Activated B cell treated with CpG ODN at 0.5 μM for 24 hours (primary cell): ENCODE measurements at regions not wholly inside any gene's neighbourhood (a gene's known extent, or its start where the extent isn't known, plus 50 kb on each side); places are given as distances from the start of the nearest gene placed in this dataset.

Experiments used
- ATAC-seq: fragments of 200-7000 bp; cut with Tn5 transposase; one replicate; pipeline ENCODE4 v1.10.0; 2021; ENCODE audit warnings: low read depth, mild to moderate bottlenecking, moderate library complexity
- CTCF ChIA-PET: fragments of 350-600 bp; sonication (Branson Sonifier 250); formaldehyde crosslinking; loops from one replicate; lab custom pipeline; 2021; ENCODE audit warnings: antibody characterized with exemption; lab: Charles Lee
- POLR2A ChIA-PET: fragments of 350-600 bp; sonication (Branson Sonifier 250); formaldehyde crosslinking; loops from one replicate; lab custom pipeline; 2021; ENCODE audit warnings: antibody characterized with exemption; lab: Charles Lee
- DNase-seq: peaks from one replicate; pipeline ENCODE4 v3.0.0; 2022
- H3K27ac Mint-ChIP-seq: one replicate; pipeline ENCODE4 v1.8.0; 2020; ENCODE audit warnings: mixed read lengths
- H3K27me3 Mint-ChIP-seq: one replicate; pipeline ENCODE4 v1.8.0; 2021; ENCODE audit warnings: mixed read lengths
- H3K36me3 Mint-ChIP-seq: one replicate; pipeline ENCODE4 v1.8.0; 2021; ENCODE audit warnings: low read depth, mixed read lengths
- H3K4me1 Mint-ChIP-seq: one replicate; pipeline ENCODE4 v1.8.0; 2021; ENCODE audit warnings: mixed read lengths
- H3K4me3 Mint-ChIP-seq: one replicate; pipeline ENCODE4 v1.8.0; 2020; ENCODE audit warnings: mild to moderate bottlenecking, mixed read lengths
- H3K9me3 Mint-ChIP-seq: one replicate; pipeline ENCODE4 v1.8.0; 2020; ENCODE audit warnings: mixed read lengths
- CTCF ChIP-seq: fragments of 200-600 bp; IDR thresholded peaks from one replicate; pipeline ENCODE4 v1.8.0; 2022; ENCODE audit warnings: antibody characterized with exemption, mild to moderate bottlenecking
- intact Hi-C: fragments of 100-400 bp; cut with micrococcal nuclease; formaldehyde crosslinking; loops from one replicate; pipeline ENCODE4 v1.15.1; 2024

- Mint-ChIP-seq H3K4me3 (no peak overlapping the region), H3K9me3 (no peaks in the 10 kb centered on the region), H3K36me3 (no peaks in the 10 kb centered on the region), H3K27me3 (no peaks in the 10 kb centered on the region), H3K4me1 (no peaks in the 10 kb centered on the region), H3K27ac (no peak overlapping the region)
- TF ChIP-seq CTCF, result no peak
- ATAC-seq (no peak), DNase-seq (no peak)
- POLR2A ChIA-PET, result no interaction called here
- intact Hi-C loops, result no loop called here
- CTCF ChIA-PET, result no interaction called here
Measured at GRCh38 chr21:26224366-26224765, 53.8 kb upstream of the APP start.
